Small intestine (tissue), 7 donors: ENCODE measurements at regions not wholly inside any gene's neighbourhood (a gene's known extent, or its start where the extent isn't known, plus 50 kb on each side); places are given as distances from the start of the nearest gene placed in this dataset.

ENCODE experiments used
- DNase-seq, 2 donors: peaks; one replicate each; pipeline versions ENCODE4 v3.0.0 to v3.0.0-alpha.2; 2013
- FAIRE-seq: peaks from 2 replicates; lab custom pipeline; 2012; peaks lifted over from hg19 to GRCh38; lab: Jason Lieb, UNC
- H3K27ac ChIP-seq, 3 donors: one replicate each; pipeline ENCODE4 v1.5.1; 2013; ENCODE audit warnings: low read length in 2 of 3, mild to moderate bottlenecking in 2 of 3, control low read depth in 1 of 3, inconsistent platforms in 1 of 3, low read depth in 1 of 3, moderate library complexity in 1 of 3
- H3K27me3 ChIP-seq, 3 donors: one replicate each; pipeline ENCODE4 v1.6.1; 2013; ENCODE audit warnings: low read length in 3 of 3, inconsistent platforms in 1 of 3; ENCODE audit not compliant: control insufficient read depth in 3 of 3, insufficient read depth in 3 of 3
- H3K36me3 ChIP-seq, 3 donors: one replicate each; pipeline ENCODE4 v1.6.1; 2013; ENCODE audit warnings: low read length in 3 of 3, inconsistent platforms in 1 of 3, low read depth in 1 of 3, mild to moderate bottlenecking in 1 of 3, moderate library complexity in 1 of 3; ENCODE audit not compliant: control insufficient read depth in 3 of 3, insufficient read depth in 2 of 3
- H3K4me1 ChIP-seq, 3 donors: one replicate each; pipeline ENCODE4 v1.6.1; 2013; ENCODE audit warnings: low read length in 2 of 3, inconsistent platforms in 1 of 3, low read depth in 1 of 3, mild to moderate bottlenecking in 1 of 3, moderate library complexity in 1 of 3; ENCODE audit not compliant: control insufficient read depth in 3 of 3, insufficient read depth in 2 of 3
- H3K4me3 ChIP-seq, 3 donors: one replicate each; pipeline ENCODE4 v1.5.1; 2013; ENCODE audit warnings: low read length in 3 of 3, control low read depth in 1 of 3, inconsistent platforms in 1 of 3, low read depth in 1 of 3, mild to moderate bottlenecking in 1 of 3, moderate library complexity in 1 of 3
- H3K9me3 ChIP-seq, 2 donors: one replicate each; pipeline ENCODE4 v1.6.1; 2013; ENCODE audit warnings: low read depth in 1 of 2, low read length in 1 of 2; ENCODE audit not compliant: control insufficient read depth in 2 of 2, insufficient read depth in 1 of 2
- WGBS, 3 donors: extraction: QIAGEN DNeasy Blood & Tissue Kit; methylation state at CpG; one replicate each; pipeline ENCODE4 v1.1.7; 2013; 5-methylcytosine and 5-hydroxymethylcytosine counted together
- donor health status: healthy with polysubstance abuse.
- donor health status: control.
- donor health status: control.
- donor health status: Bipolar disorder and iron deficiency.
- donor health status: healthy.

DNA sequence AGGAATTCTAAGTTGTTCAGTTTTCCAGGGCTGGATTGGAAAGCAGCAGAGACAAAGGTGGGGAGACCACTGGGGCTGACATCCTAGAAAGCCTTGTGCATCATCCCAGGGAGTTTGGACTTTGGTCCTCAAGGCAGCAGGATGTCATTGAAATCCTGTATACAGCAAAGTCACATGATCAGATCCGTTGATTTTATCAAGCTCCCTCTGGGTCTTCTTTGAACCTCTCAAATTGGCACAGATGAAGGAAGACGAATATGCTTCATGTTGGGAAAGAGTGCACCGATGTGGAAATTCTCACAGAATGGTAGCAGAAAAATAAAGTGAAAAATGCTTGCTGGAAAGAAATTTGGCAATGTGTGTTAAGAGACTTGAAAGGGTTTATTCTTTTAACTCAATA, 149.8 kb upstream of the TMTC4 start:
- DNase-seq (no peak), FAIRE-seq (no peak)
- H3K27me3 ChIP-seq = no peaks in the 10 kb centered on the region
- no peaks in the 10 kb centered on the region for H3K4me1 ChIP-seq
- no peak overlapping the region for H3K27ac ChIP-seq
- H3K36me3 ChIP-seq = no peaks in the 10 kb centered on the region
- WGBS, 3 donors = 38 to 47% (median 45%) methylated on average over 3 of the region's 3 CpGs
- no peaks in the 10 kb centered on the region for H3K9me3 ChIP-seq
- no peak overlapping the region for H3K4me3 ChIP-seq

DNA sequence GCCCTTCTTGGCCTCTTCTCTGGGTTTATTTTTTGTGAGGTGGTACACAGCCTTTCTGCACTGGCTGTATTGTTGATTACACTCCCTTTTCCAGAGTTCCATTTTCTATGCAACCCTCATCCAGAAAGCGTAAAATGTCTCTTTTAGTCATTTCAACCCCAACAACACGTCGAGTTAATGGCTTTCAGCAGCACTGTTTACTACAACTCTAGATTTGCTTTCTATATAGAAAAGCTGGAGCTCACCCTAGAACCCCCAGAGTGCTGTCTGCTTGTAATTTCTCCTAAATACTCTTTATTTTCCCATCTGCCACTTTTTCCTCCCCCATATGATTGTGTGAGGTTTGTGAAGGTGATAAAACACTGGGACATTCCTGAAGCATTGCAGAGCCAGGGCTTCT, 148.9 kb upstream of the TMTC4 start:
- Histone ChIP-seq H3K4me1 (no peaks in the 10 kb centered on the region), H3K27ac (no peak overlapping the region), H3K27me3 (no peaks in the 10 kb centered on the region), H3K4me3 (no peak overlapping the region), H3K36me3 (no peaks in the 10 kb centered on the region), H3K9me3 (no peaks in the 10 kb centered on the region)
- FAIRE-seq (no peak), DNase-seq (no peak)
- 70 to 74% (median 73%) methylated on average over 3 of the region's 3 CpGs for WGBS, 3 donors

DNA sequence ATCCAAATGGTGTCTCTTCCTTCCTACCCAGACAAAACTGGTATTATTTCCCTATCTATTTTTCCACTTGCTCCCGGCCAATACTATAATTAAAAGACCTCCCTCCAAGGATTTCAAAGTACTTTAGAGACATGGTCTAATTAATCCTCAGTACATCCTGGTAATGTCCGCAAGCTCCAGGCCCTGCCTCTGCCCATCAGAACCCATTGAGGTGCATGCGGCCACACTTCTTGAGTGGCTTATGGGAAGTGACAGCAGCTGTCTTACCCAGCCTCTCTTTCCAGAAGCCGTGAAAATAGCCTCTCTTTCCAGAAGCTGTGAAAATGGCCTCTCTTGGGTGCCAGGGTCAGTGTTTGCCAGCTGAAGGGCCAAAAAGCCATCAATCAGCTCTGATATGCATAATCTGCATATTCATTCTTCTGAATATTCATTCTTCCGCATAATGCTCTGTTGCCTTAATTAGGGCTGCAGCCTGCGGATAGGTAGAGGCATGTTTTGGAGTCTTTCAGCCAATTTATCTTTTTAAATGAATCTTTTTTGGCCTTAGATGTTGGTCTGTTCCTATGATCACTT, 148.4 kb upstream of the TMTC4 start:
- Histone ChIP-seq H3K4me3 (no peak overlapping the region), H3K27me3 (no peaks in the 10 kb centered on the region), H3K27ac (no peak overlapping the region), H3K4me1 (no peaks in the 10 kb centered on the region), H3K9me3 (no peaks in the 10 kb centered on the region), H3K36me3 (no peaks in the 10 kb centered on the region)
- FAIRE-seq (no peak), DNase-seq (no peak)
- 87 to 94% (median 94%) methylated on average over 6 of the region's 6 CpGs for WGBS, 3 donors

DNA sequence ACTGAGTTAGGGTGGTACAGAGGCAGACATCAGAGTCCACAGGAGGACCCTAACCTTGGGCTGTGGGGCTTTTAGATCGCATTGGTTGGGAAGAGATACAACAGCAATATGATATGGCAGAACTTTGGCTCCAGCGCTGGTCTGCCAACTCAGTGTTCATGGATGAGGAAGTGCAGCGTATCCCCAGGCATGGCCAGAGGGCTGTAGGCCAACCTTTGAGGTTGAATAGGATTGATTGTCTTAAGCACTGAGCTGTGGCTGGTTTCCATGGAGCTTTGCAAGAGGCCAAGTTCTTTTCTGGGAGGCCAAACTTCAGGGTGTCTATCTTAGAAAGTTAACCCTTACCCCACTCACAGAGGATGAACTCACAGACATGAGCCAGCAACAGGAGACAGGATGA, 144.1 kb upstream of the TMTC4 start:
- DNase-seq (no peak), FAIRE-seq (no peak)
- WGBS, 3 donors = 57 to 75% (median 65%) methylated on average over 3 of the region's 3 CpGs
- no peaks in the 10 kb centered on the region for H3K27me3 ChIP-seq
- H3K4me1 ChIP-seq = no peaks in the 10 kb centered on the region
- no peak overlapping the region for H3K27ac ChIP-seq
- peaks cover 0 to 6% of the 10 kb centered on the region in 2 donors for H3K9me3 ChIP-seq
- no peak overlapping the region for H3K4me3 ChIP-seq
- H3K36me3 ChIP-seq = no peaks in the 10 kb centered on the region

DNA sequence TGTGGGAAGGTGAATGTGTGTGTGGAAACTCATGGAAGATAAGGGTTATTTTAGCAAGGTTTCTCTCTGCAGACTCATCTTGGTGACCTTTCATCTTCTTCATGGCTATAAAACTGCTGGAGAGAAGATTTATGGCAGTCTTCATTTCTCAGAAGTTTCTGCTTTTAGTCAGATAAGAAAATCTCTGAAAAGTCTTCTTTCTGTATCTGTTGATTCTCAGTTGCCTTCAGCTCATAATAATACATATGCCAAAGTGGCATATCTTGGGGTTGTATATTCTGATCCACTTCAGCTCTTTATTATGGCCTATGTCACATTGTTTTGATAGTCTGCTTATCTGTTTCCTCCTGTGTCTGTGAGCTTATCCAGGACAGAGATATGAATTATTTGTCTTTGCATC, 143.3 kb upstream of the TMTC4 start:
- H3K27me3 ChIP-seq = no peaks in the 10 kb centered on the region
- H3K4me1 ChIP-seq = no peaks in the 10 kb centered on the region
- peaks cover 0 to 6% of the 10 kb centered on the region in 2 donors for H3K9me3 ChIP-seq
- H3K27ac ChIP-seq = no peak overlapping the region
- H3K36me3 ChIP-seq = no peaks in the 10 kb centered on the region
- DNase-seq (peak in 1 of 2 donors; percentile 11), FAIRE-seq (no peak)
- H3K4me3 ChIP-seq = no peak overlapping the region

DNA sequence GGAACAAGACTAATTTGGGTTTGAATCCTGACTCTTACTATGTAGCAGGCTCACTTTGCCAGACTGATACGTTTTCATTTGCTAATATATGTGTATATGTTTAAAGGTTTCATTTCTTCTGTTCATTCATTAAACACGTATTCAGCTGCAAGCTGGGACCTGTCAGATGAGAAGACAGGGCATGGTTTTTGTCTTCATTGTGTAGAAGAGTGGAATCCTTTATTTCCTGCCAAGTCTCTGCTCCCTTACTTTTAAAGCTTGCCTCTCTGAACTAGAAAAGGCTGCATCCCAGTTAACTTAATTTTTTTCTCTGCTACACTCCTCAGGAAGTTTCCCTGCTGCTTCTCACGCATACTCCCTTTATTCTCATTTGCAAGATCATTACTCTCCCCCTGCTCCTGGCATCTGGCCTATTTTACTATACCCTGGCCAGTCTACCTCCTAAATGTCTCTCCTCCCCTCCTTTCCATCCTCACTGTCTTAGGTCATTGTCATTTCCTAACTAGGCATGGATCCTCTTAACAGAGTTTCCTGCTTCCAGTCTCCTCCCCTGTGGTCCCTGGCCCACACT, 141.0 kb upstream of the TMTC4 start:
- no peak for DNase-seq

DNA sequence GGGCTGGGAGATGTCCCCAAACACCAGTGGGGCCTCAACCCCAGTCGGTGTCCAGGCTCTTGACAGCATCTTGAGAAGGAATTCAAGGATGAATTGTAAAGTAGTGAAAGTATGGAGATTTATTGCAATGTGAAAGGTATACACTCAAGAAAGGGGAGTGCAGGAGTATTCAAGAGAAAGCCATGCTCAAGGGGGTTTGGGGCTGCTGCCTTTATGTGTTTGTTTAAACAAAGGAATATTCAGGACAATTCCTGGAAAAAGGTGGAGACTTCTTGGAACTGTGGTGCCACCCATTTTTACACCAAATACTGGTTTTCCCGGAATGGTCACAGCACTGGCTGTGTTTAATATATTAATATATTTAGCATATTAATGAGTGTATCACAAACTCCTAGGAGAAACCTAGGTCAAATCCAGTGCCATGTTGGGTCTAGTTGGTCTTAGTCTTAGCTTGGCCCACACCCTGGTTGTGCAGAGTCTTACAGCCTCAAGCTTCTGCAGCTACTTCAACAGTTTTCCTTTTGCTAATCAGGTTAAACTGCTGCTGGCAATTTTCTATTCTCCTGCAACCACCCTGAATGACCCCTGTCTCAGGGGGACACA, 138.5 kb upstream of the TMTC4 start:
- Histone ChIP-seq H3K9me3 (peaks cover 0 to 6% of the 10 kb centered on the region in 2 donors), H3K27me3 (no peaks in the 10 kb centered on the region), H3K27ac (no peak overlapping the region), H3K4me3 (no peak overlapping the region), H3K36me3 (no peaks in the 10 kb centered on the region), H3K4me1 (peaks cover 0 to 5% (median 0%) of the 10 kb centered on the region in 3 donors)
- FAIRE-seq (no peak), DNase-seq (no peak)
- 70 to 81% (median 78%) methylated on average over 2 of the region's 2 CpGs for WGBS, 3 donors

More for the DNA sequence above, 141.0 kb upstream of the TMTC4 start:
- 56 to 68% (median 58%) methylated on average over 3 of the region's 3 CpGs for WGBS, 3 donors
- Histone ChIP-seq H3K4me3 (no peak overlapping the region), H3K36me3 (no peaks in the 10 kb centered on the region), H3K27ac (no peak overlapping the region), H3K27me3 (no peaks in the 10 kb centered on the region), H3K4me1 (no peaks in the 10 kb centered on the region), H3K9me3 (peaks cover 0 to 6% of the 10 kb centered on the region in 2 donors)
- FAIRE-seq = no peak

DNA sequence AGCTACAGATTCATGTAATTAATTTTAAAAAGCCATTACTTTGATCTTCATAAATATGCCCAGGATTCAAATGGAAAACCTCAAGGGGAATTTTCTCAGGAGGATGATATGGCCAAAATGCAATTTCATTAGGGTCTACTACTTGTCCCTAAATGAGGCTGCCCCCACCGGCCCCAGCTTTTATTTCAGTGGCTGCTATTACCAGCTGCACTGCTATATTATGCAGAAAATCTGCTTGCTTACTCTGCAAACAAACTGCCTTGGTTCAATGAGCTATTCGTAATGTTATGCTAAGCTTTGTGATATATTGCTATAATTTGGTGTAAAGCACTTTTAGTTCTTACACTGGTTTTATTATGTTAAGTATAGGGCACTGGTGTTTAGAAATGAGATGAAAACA, 137.3 kb upstream of the TMTC4 start:
- no peaks in the 10 kb centered on the region for H3K36me3 ChIP-seq
- WGBS, 3 donors = 69 to 76% (median 73%) methylated on average over 2 of the region's 2 CpGs
- no peak overlapping the region for H3K4me3 ChIP-seq
- no peak for FAIRE-seq
- no peaks in the 10 kb centered on the region for H3K9me3 ChIP-seq
- no peak for DNase-seq
- H3K27me3 ChIP-seq = no peaks in the 10 kb centered on the region
- no peak overlapping the region for H3K27ac ChIP-seq
- peaks cover 0 to 5% (median 0%) of the 10 kb centered on the region in 3 donors for H3K4me1 ChIP-seq
